Heart left ventricle (tissue), 16 donors: ENCODE measurements at regions not wholly inside any gene's neighbourhood (a gene's known extent, or its start where the extent isn't known, plus 50 kb on each side); places are given as distances from the start of the nearest gene placed in this dataset.

ENCODE experiments used
- ATAC-seq, 4 donors: fragments of 200-7000 bp; cut with Tn5 transposase; one replicate each; pipeline ENCODE4 v1.9.1; 2020 to 2022; ENCODE audit warnings: moderate library complexity in 4 of 4, mild to moderate bottlenecking in 3 of 4, moderate number of reproducible peaks in 1 of 4
- DNase-seq, 5 donors: peaks; one replicate each; pipeline ENCODE4 v3.0.0-alpha.2; 2020
- H3K27ac ChIP-seq, 12 donors: fragments of 200-600 bp; sonication (generic) in 4 of 12; one replicate each; pipeline versions ENCODE4 v1.5.0 to v1.8.0; 2016 to 2022; ENCODE audit warnings: mild to moderate bottlenecking in 2 of 12
- H3K27me3 ChIP-seq, 9 donors: fragments of 200-600 bp; sonication (generic) in 2 of 9; one replicate each; pipeline versions ENCODE4 v1.5.1 to v1.8.0; 2016 to 2022; ENCODE audit warnings: mild to moderate bottlenecking in 3 of 9
- H3K36me3 ChIP-seq, 9 donors: fragments of 200-600 bp; sonication (generic) in 2 of 9; one replicate each; pipeline versions ENCODE4 v1.5.0 to v1.8.0; 2018 to 2022; ENCODE audit warnings: mild to moderate bottlenecking in 2 of 9
- H3K4me1 ChIP-seq, 12 donors: fragments of 200-600 bp; sonication (generic) in 4 of 12; one replicate each; pipeline versions ENCODE4 v1.5.0 to v1.8.0; 2016 to 2022; ENCODE audit warnings: mild to moderate bottlenecking in 3 of 12
- H3K4me3 ChIP-seq, 12 donors: fragments of 200-600 bp; sonication (generic) in 4 of 12; one replicate each; pipeline versions ENCODE4 v1.5.0 to v1.8.0; 2017 to 2022; ENCODE audit warnings: mild to moderate bottlenecking in 9 of 12, moderate library complexity in 4 of 12
- H3K9me3 ChIP-seq, 12 donors: fragments of 200-600 bp; sonication (generic) in 4 of 12; one replicate each; pipeline versions ENCODE4 v1.5.0 to v1.8.0; 2016 to 2022; ENCODE audit warnings: mild to moderate bottlenecking in 1 of 12
- CTCF ChIP-seq, 12 donors: fragments of 200-600 bp; sonication (generic) in 4 of 12; IDR thresholded peaks; one replicate each; pipeline versions ENCODE4 v1.5.0 to v1.8.0; 2018 to 2022; ENCODE audit warnings: antibody characterized with exemption in 12 of 12, mild to moderate bottlenecking in 5 of 12
- POLR2A ChIP-seq, 2 donors: fragments of 450-650 bp; IDR thresholded peaks; one replicate each; pipeline ENCODE4 v1.6.1; 2017; ENCODE audit warnings: antibody characterized with exemption in 2 of 2, mild to moderate bottlenecking in 2 of 2, moderate library complexity in 2 of 2
- WGBS, 4 donors: extraction: QIAGEN DNeasy Blood & Tissue Kit in 2 of 4; methylation state at CpG; one replicate each; pipeline versions ENCODE4 v1.1.5 to v1.1.7; 2013 to 2018; 5-methylcytosine and 5-hydroxymethylcytosine counted together
- intact Hi-C, 10 donors: fragments of 100-400 bp; cut with DNase I; formaldehyde crosslinking; loops; one replicate each; pipeline versions ENCODE4 v1.11.1 to v1.14.2; 2022
- donor health status: ischemic (EF 13 %, LVEDD 7.1; RV severe dilation, severe dysfunction).
- donor health status: healthy with polysubstance abuse.
- donor health status: DM: no; HTN: yes; CAD: no.
- donor health status: DM: no; HTN: no; CAD: no.
- donor health status: ischemic (EF 25% LVEDD 6.9; RV normal size, moderate dysfunction).
- donor health status: ischemic (EF 25% LVEDD 5.7; RV mildly dilated, moderate dysfunction).
- donor health status: healthy.
- donor health status: DM: yes; HTN: yes; CAD: no.
- donor health status: ischemic (EF 35%, LVEDD 5.7; RV mildly dilated, moderate dysfunction).
- donor health status: nonischemic (EF 11% LVEDD 7.7; RV severe dilation, severe dysfunction).
- donor health status: DM: yes; HTN: yes; CAD: no.
- donor health status: PGD.
- donor health status: ischemic (EF 29% LVEDD 5.4; RV normal size, mild dysfunction).
- donor health status: nonischemic (EF 23%, LVEDD 6.1; RV moderate dilation, normal function).

- Histone ChIP-seq H3K36me3 (no peaks in the 10 kb centered on the region), H3K4me3 (no peak overlapping the region), H3K27ac (peak overlapping the region; percentile 11 to 89 (median 68)), H3K9me3 (no peaks in the 10 kb centered on the region), H3K4me1 (peaks cover 0 to 27% (median 2%) of the 10 kb centered on the region in 12 donors), H3K27me3 (no peaks in the 10 kb centered on the region)
- intact Hi-C loops, result no loop called here
- peak in 4 of 5 donors; percentile 60 to 73 (median 66) for DNase-seq
- peak; percentile 84 to 91 (median 86) for ATAC-seq
- TF ChIP-seq CTCF (IDR thresholded peaks at IDR 0.05) (no peak), POLR2A (IDR thresholded peaks at IDR 0.05) (no peak)
- 40 to 64% (median 52%) methylated on average over 6 of the region's 6 CpGs for WGBS, 4 donors
Observed at GRCh38 chr4:31089815-31090214, 369.6 kb downstream of the PCDH7 start.

GRCh38 chr4:31094474-31094873, 374.3 kb downstream of the PCDH7 start:
- H3K27ac ChIP-seq, result no peak overlapping the region
- no peak overlapping the region for H3K4me3 ChIP-seq
- ATAC-seq (no peak), DNase-seq (no peak)
- no peaks in the 10 kb centered on the region for H3K9me3 ChIP-seq
- peaks cover 0 to 23% (median 0%) of the 10 kb centered on the region in 12 donors for H3K4me1 ChIP-seq
- H3K27me3 ChIP-seq, result no peaks in the 10 kb centered on the region
- no peaks in the 10 kb centered on the region for H3K36me3 ChIP-seq
- 56 to 66% (median 61%) methylated on average over 2 of the region's 2 CpGs for WGBS, 4 donors
- intact Hi-C loops, result no loop called here
- TF ChIP-seq CTCF (IDR thresholded peaks at IDR 0.05) (no peak), POLR2A (IDR thresholded peaks at IDR 0.05) (no peak)

GRCh38 chr4:31097999-31098398, 377.8 kb downstream of the PCDH7 start:
- no peaks in the 10 kb centered on the region for H3K9me3 ChIP-seq
- H3K27ac ChIP-seq, result peak overlapping the region in 4 of 12 donors; percentile 0 to 37 (median 26)
- peaks cover 0 to 34% (median 0%) of the 10 kb centered on the region in 12 donors for H3K4me1 ChIP-seq
- ATAC-seq (peak in 2 of 4 donors; percentile 62 to 73), DNase-seq (no peak)
- TF ChIP-seq CTCF (IDR thresholded peaks at IDR 0.05) (no peak), POLR2A (IDR thresholded peaks at IDR 0.05) (no peak)
- WGBS, 4 donors, result 47 to 60% (median 52%) methylated on average over 6 of the region's 6 CpGs
- H3K27me3 ChIP-seq, result no peaks in the 10 kb centered on the region
- intact Hi-C loops, result no loop called here
- H3K36me3 ChIP-seq, result no peaks in the 10 kb centered on the region
- H3K4me3 ChIP-seq, result no peak overlapping the region

- no peak for DNase-seq
- Histone ChIP-seq H3K4me3 (no peak overlapping the region), H3K9me3 (no peaks in the 10 kb centered on the region), H3K4me1 (peaks cover 0 to 31% (median 0%) of the 10 kb centered on the region in 12 donors), H3K27me3 (no peaks in the 10 kb centered on the region), H3K36me3 (no peaks in the 10 kb centered on the region), H3K27ac (peak overlapping the region in 1 of 12 donors; percentile 35)
- intact Hi-C loops, result no loop called here
- WGBS, 4 donors, result 42 to 77% (median 61%) methylated on average over 1 of the region's 1 CpG
- ATAC-seq, result no peak
- TF ChIP-seq CTCF (IDR thresholded peaks at IDR 0.05) (no peak), POLR2A (IDR thresholded peaks at IDR 0.05) (no peak)
Observed at GRCh38 chr4:31100536-31100935, 380.4 kb downstream of the PCDH7 start.
